Prostate gland (tissue), 2 donors: ENCODE measurements at regions not wholly inside any gene's neighbourhood (a gene's known extent, or its start where the extent isn't known, plus 50 kb on each side); places are given as distances from the start of the nearest gene placed in this dataset.

ENCODE experiments used
- DNase-seq: peaks from one replicate; pipeline ENCODE4 v3.0.0-alpha.2; 2019; ENCODE audit warnings: low spot score
- H3K27ac ChIP-seq, 2 donors: fragments of 200-600 bp; sonication (generic); 2 replicates each; pipeline ENCODE4 v1.5.1; 2017 to 2019
- H3K27me3 ChIP-seq: fragments of 200-600 bp; sonication (generic); replicated peaks from 2 replicates; pipeline ENCODE4 v1.5.1; 2019; ENCODE audit not compliant: insufficient read depth
- H3K36me3 ChIP-seq, 2 donors: fragments of 200-600 bp; sonication (generic); 1 replicate in 1 of 2; 2 replicates in 1 of 2; pipeline versions ENCODE4 v1.5.1 to v1.8.1; 2017 to 2019
- H3K4me1 ChIP-seq: fragments of 200-600 bp; sonication (generic); replicated peaks from 2 replicates; pipeline ENCODE4 v1.5.1; 2019
- H3K4me3 ChIP-seq, 2 donors: fragments of 200-600 bp; sonication (generic); 2 replicates each; pipeline ENCODE4 v1.5.1; 2017 to 2019
- H3K9me3 ChIP-seq: fragments of 200-600 bp; sonication (generic); 2 replicates; pipeline ENCODE4 v1.5.1; 2017
- POLR2A ChIP-seq: fragments of 450-650 bp; IDR thresholded peaks from one replicate; pipeline ENCODE4 v1.6.1; 2016; ENCODE audit warnings: antibody characterized with exemption, mild to moderate bottlenecking
- POLR2AphosphoS5 ChIP-seq: sonication (generic); formaldehyde crosslinking; IDR thresholded peaks from one replicate; pipeline ENCODE4 v1.6.1; 2017; ENCODE audit warnings: antibody characterized with exemption
- WGBS: methylation state at CpG from one replicate; pipeline ENCODE4 v1.1.5; 2018; 5-methylcytosine and 5-hydroxymethylcytosine counted together
- intact Hi-C: fragments of 100-400 bp; cut with DNase I; formaldehyde crosslinking; loops from one replicate; pipeline ENCODE4 v1.14.2; 2022
- TF ChIP-seq, protein P1 (sequence below), 4 experiments: fragments of 200-600 bp in 2 of 4; fragments of 450-650 bp in 2 of 4; sonication (generic) in 2 of 4; IDR thresholded peaks; 1 replicate in 3 of 4; 2 replicates in 1 of 4; pipeline ENCODE4 v1.5.1; 2016 to 2019; ENCODE audit warnings: antibody characterized with exemption in 4 of 4, mild to moderate bottlenecking in 2 of 4, moderate library complexity in 2 of 4

DNA sequence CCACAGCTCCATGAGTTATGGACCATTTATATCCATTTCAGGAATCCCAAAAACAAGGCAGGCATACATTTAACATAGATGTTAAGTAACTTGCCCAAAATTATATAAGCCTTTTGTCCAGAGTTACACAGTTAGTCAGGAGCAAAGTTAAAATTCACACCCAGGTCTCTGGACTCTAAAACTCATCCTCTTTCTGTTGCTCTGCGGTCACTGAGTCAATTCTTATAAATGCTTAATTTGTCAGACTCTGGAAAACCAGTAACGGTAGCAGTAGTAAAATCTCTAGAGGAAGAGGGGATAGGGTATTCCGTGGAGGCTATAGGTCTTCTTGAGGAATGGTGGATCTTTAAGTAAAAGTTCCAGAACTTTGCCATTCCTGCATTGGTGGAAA lies 223.6 kb upstream of the JUN start:
- intact Hi-C loops, result no loop called here
- H3K4me1 ChIP-seq, result no peaks in the 10 kb centered on the region
- no peaks in the 10 kb centered on the region for H3K36me3 ChIP-seq
- H3K4me3 ChIP-seq, result no peak overlapping the region
- H3K27me3 ChIP-seq, result no peaks in the 10 kb centered on the region
- 96% methylated on average over 3 of the region's 3 CpGs for WGBS
- H3K27ac ChIP-seq, result no peak overlapping the region
- no peak for DNase-seq
- H3K9me3 ChIP-seq, result no peaks in the 10 kb centered on the region
- TF ChIP-seq POLR2AphosphoS5 (no peak), POLR2A (no peak)
- TF ChIP-seq, protein P1, sequence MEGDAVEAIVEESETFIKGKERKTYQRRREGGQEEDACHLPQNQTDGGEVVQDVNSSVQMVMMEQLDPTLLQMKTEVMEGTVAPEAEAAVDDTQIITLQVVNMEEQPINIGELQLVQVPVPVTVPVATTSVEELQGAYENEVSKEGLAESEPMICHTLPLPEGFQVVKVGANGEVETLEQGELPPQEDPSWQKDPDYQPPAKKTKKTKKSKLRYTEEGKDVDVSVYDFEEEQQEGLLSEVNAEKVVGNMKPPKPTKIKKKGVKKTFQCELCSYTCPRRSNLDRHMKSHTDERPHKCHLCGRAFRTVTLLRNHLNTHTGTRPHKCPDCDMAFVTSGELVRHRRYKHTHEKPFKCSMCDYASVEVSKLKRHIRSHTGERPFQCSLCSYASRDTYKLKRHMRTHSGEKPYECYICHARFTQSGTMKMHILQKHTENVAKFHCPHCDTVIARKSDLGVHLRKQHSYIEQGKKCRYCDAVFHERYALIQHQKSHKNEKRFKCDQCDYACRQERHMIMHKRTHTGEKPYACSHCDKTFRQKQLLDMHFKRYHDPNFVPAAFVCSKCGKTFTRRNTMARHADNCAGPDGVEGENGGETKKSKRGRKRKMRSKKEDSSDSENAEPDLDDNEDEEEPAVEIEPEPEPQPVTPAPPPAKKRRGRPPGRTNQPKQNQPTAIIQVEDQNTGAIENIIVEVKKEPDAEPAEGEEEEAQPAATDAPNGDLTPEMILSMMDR (IDR thresholded peaks at IDR 0.05), result no peak

GRCh38 chr1:59007820-59008598 lies 224.2 kb upstream of the JUN start:
- no peaks in the 10 kb centered on the region for H3K4me1 ChIP-seq
- no peaks in the 10 kb centered on the region for H3K36me3 ChIP-seq
- no peak for TF ChIP-seq POLR2AphosphoS5
- TF ChIP-seq, protein P1 (IDR thresholded peaks at IDR 0.05), result no peak
- no peak overlapping the region for H3K27ac ChIP-seq
- WGBS, result 78% methylated on average over 8 of the region's 8 CpGs
- intact Hi-C loops, result no loop called here
- no peaks in the 10 kb centered on the region for H3K9me3 ChIP-seq
- no peak overlapping the region for H3K4me3 ChIP-seq
- H3K27me3 ChIP-seq, result no peaks in the 10 kb centered on the region
- no peak for DNase-seq

DNA sequence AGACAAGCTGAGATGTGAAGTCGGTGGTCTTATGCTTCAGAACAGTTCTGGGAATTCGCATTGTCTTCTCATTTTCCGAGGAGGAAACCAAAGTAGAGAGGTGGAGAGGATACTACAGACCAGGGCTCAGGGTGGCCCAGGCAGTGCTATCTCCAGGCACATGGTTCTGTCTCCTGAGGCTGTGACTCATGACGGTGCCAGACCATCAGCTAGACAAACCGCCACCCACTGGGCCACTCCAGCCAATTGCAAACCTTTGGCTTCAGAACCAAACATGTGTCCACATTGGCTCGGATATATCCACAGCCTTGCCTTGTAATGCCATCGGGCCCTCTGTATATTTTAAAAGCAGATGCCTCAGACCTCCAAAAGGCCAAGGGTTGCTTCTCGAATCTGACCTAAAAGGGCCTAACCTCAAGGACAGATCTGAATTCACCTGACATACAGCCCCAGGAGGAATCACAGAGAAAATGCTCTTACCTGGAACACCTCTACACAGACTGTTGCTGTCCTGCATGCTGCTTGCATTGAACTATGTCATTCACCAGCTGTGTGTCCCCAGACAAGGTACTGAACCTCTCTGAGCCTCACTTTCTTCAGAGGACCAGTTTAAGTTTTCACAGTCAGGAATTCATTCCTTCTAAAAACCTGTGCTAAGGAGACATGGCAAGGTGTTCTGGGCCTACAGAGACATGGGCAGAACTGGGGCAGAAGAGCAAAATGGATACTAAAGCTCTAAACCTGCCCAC lies 224.9 kb upstream of the JUN start:
- Histone ChIP-seq H3K36me3 (no peaks in the 10 kb centered on the region), H3K27ac (no peak overlapping the region), H3K27me3 (no peaks in the 10 kb centered on the region), H3K4me1 (peaks cover 7% of the 10 kb centered on the region), H3K4me3 (no peak overlapping the region), H3K9me3 (no peaks in the 10 kb centered on the region)
- 85% methylated on average over 8 of the region's 8 CpGs for WGBS
- no peak for TF ChIP-seq POLR2AphosphoS5
- intact Hi-C loops, result no loop called here
- no peak for DNase-seq

GRCh38 chr1:59011663-59012062 lies 227.8 kb upstream of the JUN start:
- no peaks in the 10 kb centered on the region for H3K36me3 ChIP-seq
- H3K27me3 ChIP-seq, result no peaks in the 10 kb centered on the region
- 93% methylated on average over 3 of the region's 3 CpGs for WGBS
- H3K9me3 ChIP-seq, result no peaks in the 10 kb centered on the region
- TF ChIP-seq POLR2A (no peak), POLR2AphosphoS5 (no peak)
- TF ChIP-seq, protein P1 (IDR thresholded peaks at IDR 0.05), result no peak
- H3K4me3 ChIP-seq, result no peak overlapping the region
- intact Hi-C loops, result loop anchor here (5.0 kb wide), 1 partner anchor 109 kb away; no protein-coding TSS in a partner anchor
- H3K4me1 ChIP-seq, result peaks cover 13% of the 10 kb centered on the region
- no peak overlapping the region for H3K27ac ChIP-seq
- no peak for DNase-seq

DNA sequence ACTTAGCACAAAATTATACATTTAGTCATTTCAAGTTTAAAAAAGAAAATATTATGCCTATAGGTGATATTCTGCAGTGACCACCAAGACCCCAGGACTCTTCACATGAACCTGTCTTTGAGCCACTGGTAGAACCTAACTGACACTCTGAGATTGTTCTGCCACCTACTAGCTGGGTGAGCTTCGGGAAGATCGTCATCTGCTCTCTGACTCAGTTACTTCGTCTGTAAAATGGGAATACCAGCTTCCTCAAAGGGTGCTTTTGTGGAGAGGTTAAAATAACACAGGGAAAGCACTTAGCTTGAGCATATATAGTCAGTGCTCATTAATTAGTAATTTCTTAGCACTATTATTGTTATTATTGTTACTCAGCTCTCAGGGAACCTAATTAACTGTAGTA lies 228.5 kb upstream of the JUN start:
- Histone ChIP-seq H3K36me3 (no peaks in the 10 kb centered on the region), H3K4me1 (peaks cover 13% of the 10 kb centered on the region), H3K9me3 (no peaks in the 10 kb centered on the region), H3K27me3 (no peaks in the 10 kb centered on the region), H3K4me3 (no peak overlapping the region), H3K27ac (peak overlapping the region; percentile 85 to 89)
- intact Hi-C loops, result loop anchor here (5.0 kb wide), 1 partner anchor 110 kb away; no protein-coding TSS in a partner anchor
- DNase-seq, result no peak
- TF ChIP-seq, protein P1 (IDR thresholded peaks at IDR 0.05), result no peak
- TF ChIP-seq POLR2AphosphoS5 (no peak), POLR2A (no peak)
- WGBS, result 91% methylated on average over 3 of the region's 3 CpGs
